ENCODE measurements at regions not wholly inside any gene's neighbourhood (a gene's known extent, or its start where the extent isn't known, plus 50 kb on each side); places are given as distances from the start of the nearest gene placed in this dataset.

GRCh38 chr2:72004201-72004915, 143.3 kb downstream of the CYP26B1 start:
- no peak for DNase-seq (ENCODE audit: low read depth in 2 of 2)

GRCh38 chr2:72003796-72004195, 143.9 kb downstream of the CYP26B1 start:
- no peak for DNase-seq (ENCODE audit: low read depth in 2 of 2)

- DNase-seq (ENCODE audit: low read depth in 2 of 2) = no peak
These were observed 144.5 kb downstream of the CYP26B1 start for GRCh38 chr2:72003124-72003523.

- no peak for DNase-seq (ENCODE audit: low read depth in 2 of 2)
These were observed 145.5 kb downstream of the CYP26B1 start for GRCh38 chr2:72001937-72002690.

- no peak for DNase-seq (ENCODE audit: low read depth in 2 of 2)
These were observed 147.6 kb downstream of the CYP26B1 start for GRCh38 chr2:72000110-72000509.

GRCh38 chr2:71999580-71999979, 148.1 kb downstream of the CYP26B1 start:
- DNase-seq (ENCODE audit: low read depth in 2 of 2) = no peak

- DNase-seq (ENCODE audit: low read depth in 2 of 2) = no peak
These were observed 149.8 kb downstream of the CYP26B1 start for GRCh38 chr2:71997843-71998242.

- no peak for DNase-seq (ENCODE audit: low read depth in 2 of 2)
These were observed 152.5 kb downstream of the CYP26B1 start for GRCh38 chr2:71995067-71995665.

- no peak for DNase-seq (ENCODE audit: low read depth in 2 of 2)
These were observed 155.6 kb downstream of the CYP26B1 start for GRCh38 chr2:71992036-71992435.

GRCh38 chr2:71991397-71991796, 156.3 kb downstream of the CYP26B1 start:
- no peak for DNase-seq (ENCODE audit: low read depth in 2 of 2)

GRCh38 chr2:71990826-71991225, 156.8 kb downstream of the CYP26B1 start:
- DNase-seq (ENCODE audit: low read depth in 2 of 2) = no peak

- no peak for DNase-seq (ENCODE audit: low read depth in 2 of 2)
These were observed 157.5 kb downstream of the CYP26B1 start for GRCh38 chr2:71990122-71990521.

GRCh38 chr2:71989671-71990070, 158.0 kb downstream of the CYP26B1 start:
- DNase-seq (ENCODE audit: low read depth in 2 of 2) = no peak

GRCh38 chr2:71988170-71988569, 159.5 kb downstream of the CYP26B1 start:
- no peak for DNase-seq (ENCODE audit: low read depth in 2 of 2)

GRCh38 chr2:71976685-71977084, 171.0 kb downstream of the CYP26B1 start:
- DNase-seq (ENCODE audit: low read depth in 2 of 2) = no peak

- no peak for DNase-seq (ENCODE audit: low read depth in 2 of 2)
These were observed 172.8 kb downstream of the CYP26B1 start for GRCh38 chr2:71974846-71975245.

GRCh38 chr2:71971493-71971892, 176.2 kb downstream of the CYP26B1 start:
- DNase-seq (ENCODE audit: low read depth in 2 of 2) = no peak

GRCh38 chr2:71965530-71965929, 182.1 kb downstream of the CYP26B1 start:
- DNase-seq (ENCODE audit: low read depth in 2 of 2) = no peak

- DNase-seq (ENCODE audit: low read depth in 2 of 2) = no peak
These were observed 184.6 kb downstream of the CYP26B1 start for GRCh38 chr2:71962911-71963694.

GRCh38 chr2:71962350-71962749, 185.3 kb downstream of the CYP26B1 start:
- DNase-seq (ENCODE audit: low read depth in 2 of 2) = no peak

GRCh38 chr2:71961289-71962027, 186.2 kb downstream of the CYP26B1 start:
- DNase-seq (ENCODE audit: low read depth in 2 of 2) = no peak

Measured in stimulated activated CD4-positive, alpha-beta T cell treated with anti-CD3 and anti-CD28 coated beads, Interleukin-1b, Interleukin-23, amount 100 ng/mL, for 4 hours (primary cell).